ENCODE measurements at regions not wholly inside any gene's neighbourhood (a gene's known extent, or its start where the extent isn't known, plus 50 kb on each side); places are given as distances from the start of the nearest gene placed in this dataset.

GRCh38 chr13:67806796-67807195 lies 576.7 kb upstream of the PCDH9 start:
- H3K27me3 ChIP-seq (ENCODE audit: control insufficient read depth in 3 of 3, insufficient read depth in 3 of 3, low read length in 3 of 3), result no peaks in the 10 kb centered on the region
- no peak overlapping the region for H3K27ac ChIP-seq (ENCODE audit: low read depth in 1 of 3, low read length in 2 of 3)
- no peaks in the 10 kb centered on the region for H3K4me1 ChIP-seq (ENCODE audit: control insufficient read depth in 3 of 3, insufficient read depth in 2 of 3, low read depth in 1 of 3, low read length in 2 of 3)
- H3K36me3 ChIP-seq (ENCODE audit: control insufficient read depth in 3 of 3, insufficient read depth in 2 of 3, low read depth in 1 of 3, low read length in 3 of 3), result no peaks in the 10 kb centered on the region
- H3K4me3 ChIP-seq (ENCODE audit: low read depth in 1 of 3, low read length in 3 of 3), result no peak overlapping the region
- H3K9me3 ChIP-seq (ENCODE audit: control insufficient read depth in 2 of 2, insufficient read depth in 1 of 2, low read depth in 1 of 2, low read length in 1 of 2), result no peaks in the 10 kb centered on the region
- no peak for FAIRE-seq
- DNase-seq, result no peak

GRCh38 chr13:67803118-67803517 lies 573.0 kb upstream of the PCDH9 start:
- no peaks in the 10 kb centered on the region for H3K36me3 ChIP-seq (ENCODE audit: control insufficient read depth in 3 of 3, insufficient read depth in 2 of 3, low read depth in 1 of 3, low read length in 3 of 3)
- no peaks in the 10 kb centered on the region for H3K27me3 ChIP-seq (ENCODE audit: control insufficient read depth in 3 of 3, insufficient read depth in 3 of 3, low read length in 3 of 3)
- no peak for FAIRE-seq
- whole genome bisulfite sequencing, 3 donors, result 25 to 54% (median 48%) methylated on average over 8 of the region's 8 CpGs
- H3K4me1 ChIP-seq (ENCODE audit: control insufficient read depth in 3 of 3, insufficient read depth in 2 of 3, low read depth in 1 of 3, low read length in 2 of 3), result no peaks in the 10 kb centered on the region
- H3K27ac ChIP-seq (ENCODE audit: low read depth in 1 of 3, low read length in 2 of 3), result no peak overlapping the region
- no peak overlapping the region for H3K4me3 ChIP-seq (ENCODE audit: low read depth in 1 of 3, low read length in 3 of 3)
- DNase-seq, result no peak
- H3K9me3 ChIP-seq (ENCODE audit: control insufficient read depth in 2 of 2, insufficient read depth in 1 of 2, low read depth in 1 of 2, low read length in 1 of 2), result no peaks in the 10 kb centered on the region

- no peak overlapping the region for H3K4me3 ChIP-seq (ENCODE audit: low read depth in 1 of 3, low read length in 3 of 3)
- FAIRE-seq (no peak), DNase-seq (no peak)
- H3K36me3 ChIP-seq (ENCODE audit: control insufficient read depth in 3 of 3, insufficient read depth in 2 of 3, low read depth in 1 of 3, low read length in 3 of 3), result no peaks in the 10 kb centered on the region
- H3K27me3 ChIP-seq (ENCODE audit: control insufficient read depth in 3 of 3, insufficient read depth in 3 of 3, low read length in 3 of 3), result no peaks in the 10 kb centered on the region
- no peaks in the 10 kb centered on the region for H3K4me1 ChIP-seq (ENCODE audit: control insufficient read depth in 3 of 3, insufficient read depth in 2 of 3, low read depth in 1 of 3, low read length in 2 of 3)
- H3K9me3 ChIP-seq (ENCODE audit: control insufficient read depth in 2 of 2, insufficient read depth in 1 of 2, low read depth in 1 of 2, low read length in 1 of 2), result no peaks in the 10 kb centered on the region
- H3K27ac ChIP-seq (ENCODE audit: low read depth in 1 of 3, low read length in 2 of 3), result no peak overlapping the region
Observed at GRCh38 chr13:67792151-67792676, 562.1 kb upstream of the PCDH9 start.

GRCh38 chr13:67791047-67791446 lies 560.9 kb upstream of the PCDH9 start:
- no peak overlapping the region for H3K4me3 ChIP-seq (ENCODE audit: low read depth in 1 of 3, low read length in 3 of 3)
- no peaks in the 10 kb centered on the region for H3K27me3 ChIP-seq (ENCODE audit: control insufficient read depth in 3 of 3, insufficient read depth in 3 of 3, low read length in 3 of 3)
- DNase-seq, result no peak
- no peaks in the 10 kb centered on the region for H3K4me1 ChIP-seq (ENCODE audit: control insufficient read depth in 3 of 3, insufficient read depth in 2 of 3, low read depth in 1 of 3, low read length in 2 of 3)
- 74 to 84% (median 79%) methylated on average over 4 of the region's 4 CpGs for WGBS, 3 donors
- H3K27ac ChIP-seq (ENCODE audit: low read depth in 1 of 3, low read length in 2 of 3), result no peak overlapping the region
- FAIRE-seq, result no peak
- H3K9me3 ChIP-seq (ENCODE audit: control insufficient read depth in 2 of 2, insufficient read depth in 1 of 2, low read depth in 1 of 2, low read length in 1 of 2), result no peaks in the 10 kb centered on the region
- no peaks in the 10 kb centered on the region for H3K36me3 ChIP-seq (ENCODE audit: control insufficient read depth in 3 of 3, insufficient read depth in 2 of 3, low read depth in 1 of 3, low read length in 3 of 3)

DNA sequence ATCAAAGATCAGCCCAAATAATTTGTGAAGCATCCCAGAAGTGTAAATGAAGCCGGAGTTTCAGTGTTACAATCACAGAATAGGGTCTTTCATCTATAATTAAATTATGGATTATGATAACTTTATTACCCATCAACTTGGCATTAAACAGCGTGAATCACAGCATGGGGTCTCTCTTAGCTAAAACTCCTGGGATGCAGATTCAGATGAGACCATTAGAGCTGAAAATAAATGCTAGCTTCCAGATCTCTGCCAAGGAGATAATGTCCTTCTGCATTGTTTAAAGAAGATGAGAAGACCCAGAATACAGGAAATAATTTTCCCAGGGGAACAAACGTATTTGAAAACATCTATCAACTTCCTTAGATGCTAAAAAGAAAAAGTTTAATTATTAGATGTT lies 546.0 kb upstream of the PCDH9 start:
- FAIRE-seq (no peak), DNase-seq (no peak)
- Histone ChIP-seq H3K4me1 (ENCODE audit: control insufficient read depth in 3 of 3, insufficient read depth in 2 of 3, low read depth in 1 of 3, low read length in 2 of 3) (no peaks in the 10 kb centered on the region), H3K36me3 (ENCODE audit: control insufficient read depth in 3 of 3, insufficient read depth in 2 of 3, low read depth in 1 of 3, low read length in 3 of 3) (no peaks in the 10 kb centered on the region), H3K27ac (ENCODE audit: low read depth in 1 of 3, low read length in 2 of 3) (no peak overlapping the region), H3K9me3 (ENCODE audit: control insufficient read depth in 2 of 2, insufficient read depth in 1 of 2, low read depth in 1 of 2, low read length in 1 of 2) (peaks cover 0 to 3% of the 10 kb centered on the region in 2 donors), H3K27me3 (ENCODE audit: control insufficient read depth in 3 of 3, insufficient read depth in 3 of 3, low read length in 3 of 3) (no peaks in the 10 kb centered on the region), H3K4me3 (ENCODE audit: low read depth in 1 of 3, low read length in 3 of 3) (no peak overlapping the region)
- WGBS, 3 donors, result 53 to 66% (median 61%) methylated on average over 3 of the region's 3 CpGs

- DNase-seq (no peak), FAIRE-seq (no peak)
- no peak overlapping the region for H3K4me3 ChIP-seq (ENCODE audit: low read depth in 1 of 3, low read length in 3 of 3)
Observed at GRCh38 chr13:67775359-67775758, 545.2 kb upstream of the PCDH9 start.

GRCh38 chr13:67772807-67773453 lies 542.8 kb upstream of the PCDH9 start:
- Histone ChIP-seq H3K36me3 (ENCODE audit: control insufficient read depth in 3 of 3, insufficient read depth in 2 of 3, low read depth in 1 of 3, low read length in 3 of 3) (no peaks in the 10 kb centered on the region), H3K4me1 (ENCODE audit: control insufficient read depth in 3 of 3, insufficient read depth in 2 of 3, low read depth in 1 of 3, low read length in 2 of 3) (no peaks in the 10 kb centered on the region), H3K4me3 (ENCODE audit: low read depth in 1 of 3, low read length in 3 of 3) (no peak overlapping the region), H3K27me3 (ENCODE audit: control insufficient read depth in 3 of 3, insufficient read depth in 3 of 3, low read length in 3 of 3) (no peaks in the 10 kb centered on the region), H3K9me3 (ENCODE audit: control insufficient read depth in 2 of 2, insufficient read depth in 1 of 2, low read depth in 1 of 2, low read length in 1 of 2) (peaks cover 0 to 8% of the 10 kb centered on the region in 2 donors), H3K27ac (ENCODE audit: low read depth in 1 of 3, low read length in 2 of 3) (no peak overlapping the region)
- FAIRE-seq (no peak), DNase-seq (no peak)
- WGBS, 3 donors, result 88 to 92% (median 89%) methylated on average over 31 to 37 of the region's 37 CpGs

More at GRCh38 chr13:67775359-67775758, 545.2 kb upstream of the PCDH9 start:
- Histone ChIP-seq H3K4me1 (ENCODE audit: control insufficient read depth in 3 of 3, insufficient read depth in 2 of 3, low read depth in 1 of 3, low read length in 2 of 3) (no peaks in the 10 kb centered on the region), H3K27me3 (ENCODE audit: control insufficient read depth in 3 of 3, insufficient read depth in 3 of 3, low read length in 3 of 3) (no peaks in the 10 kb centered on the region), H3K9me3 (ENCODE audit: control insufficient read depth in 2 of 2, insufficient read depth in 1 of 2, low read depth in 1 of 2, low read length in 1 of 2) (peaks cover 0 to 3% of the 10 kb centered on the region in 2 donors), H3K36me3 (ENCODE audit: control insufficient read depth in 3 of 3, insufficient read depth in 2 of 3, low read depth in 1 of 3, low read length in 3 of 3) (no peaks in the 10 kb centered on the region), H3K27ac (ENCODE audit: low read depth in 1 of 3, low read length in 2 of 3) (no peak overlapping the region)

DNA sequence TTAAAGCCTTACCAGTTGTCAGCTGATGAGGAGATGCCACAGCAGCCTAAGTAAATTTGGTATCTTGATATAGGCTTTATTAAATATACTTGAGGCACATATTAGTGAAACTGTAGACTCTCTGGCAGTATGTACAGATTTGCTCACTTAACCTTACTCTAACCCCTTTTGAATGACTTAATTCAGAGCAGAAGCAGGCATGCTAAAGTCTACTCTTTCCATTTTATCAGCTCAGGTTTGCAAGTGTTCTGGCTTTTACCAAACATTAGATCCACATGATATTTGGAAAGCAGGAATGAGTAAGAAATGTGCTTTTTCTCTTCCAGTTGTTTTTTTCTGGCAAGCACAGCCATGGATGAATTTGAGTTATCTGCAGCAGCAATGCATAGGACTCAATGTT lies 541.0 kb upstream of the PCDH9 start:
- Histone ChIP-seq H3K36me3 (ENCODE audit: control insufficient read depth in 3 of 3, insufficient read depth in 2 of 3, low read depth in 1 of 3, low read length in 3 of 3) (no peaks in the 10 kb centered on the region), H3K4me1 (ENCODE audit: control insufficient read depth in 3 of 3, insufficient read depth in 2 of 3, low read depth in 1 of 3, low read length in 2 of 3) (no peaks in the 10 kb centered on the region), H3K27me3 (ENCODE audit: control insufficient read depth in 3 of 3, insufficient read depth in 3 of 3, low read length in 3 of 3) (no peaks in the 10 kb centered on the region), H3K9me3 (ENCODE audit: control insufficient read depth in 2 of 2, insufficient read depth in 1 of 2, low read depth in 1 of 2, low read length in 1 of 2) (peaks cover 0 to 8% of the 10 kb centered on the region in 2 donors), H3K27ac (ENCODE audit: low read depth in 1 of 3, low read length in 2 of 3) (no peak overlapping the region), H3K4me3 (ENCODE audit: low read depth in 1 of 3, low read length in 3 of 3) (no peak overlapping the region)
- FAIRE-seq (no peak), DNase-seq (no peak)

DNA sequence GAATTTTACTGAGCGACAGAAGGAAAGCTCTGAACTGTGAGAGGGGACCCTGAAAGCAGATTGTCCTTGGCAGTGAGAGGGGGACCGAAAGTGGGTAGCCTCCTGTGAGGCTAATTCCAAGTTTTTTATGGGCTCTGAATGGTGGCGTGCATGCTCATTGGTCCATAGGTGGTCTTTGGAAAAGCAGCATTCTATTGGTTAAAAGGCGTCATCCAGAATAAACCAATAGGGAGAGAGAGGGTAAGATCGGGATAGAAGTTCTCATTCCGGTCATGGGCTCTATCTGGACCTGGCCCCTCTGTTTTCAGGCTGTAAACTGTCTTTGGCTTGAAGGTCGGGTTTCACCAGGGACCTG lies 539.8 kb upstream of the PCDH9 start:
- FAIRE-seq (no peak), DNase-seq (no peak)
- Histone ChIP-seq H3K4me3 (ENCODE audit: low read depth in 1 of 3, low read length in 3 of 3) (no peak overlapping the region), H3K27ac (ENCODE audit: low read depth in 1 of 3, low read length in 2 of 3) (no peak overlapping the region), H3K4me1 (ENCODE audit: control insufficient read depth in 3 of 3, insufficient read depth in 2 of 3, low read depth in 1 of 3, low read length in 2 of 3) (no peaks in the 10 kb centered on the region), H3K9me3 (ENCODE audit: control insufficient read depth in 2 of 2, insufficient read depth in 1 of 2, low read depth in 1 of 2, low read length in 1 of 2) (peaks cover 0 to 8% of the 10 kb centered on the region in 2 donors), H3K27me3 (ENCODE audit: control insufficient read depth in 3 of 3, insufficient read depth in 3 of 3, low read length in 3 of 3) (no peaks in the 10 kb centered on the region), H3K36me3 (ENCODE audit: control insufficient read depth in 3 of 3, insufficient read depth in 2 of 3, low read depth in 1 of 3, low read length in 3 of 3) (no peaks in the 10 kb centered on the region)
- 84 to 88% (median 85%) methylated on average over 7 of the region's 7 CpGs for WGBS, 3 donors
